ENCODE measurements at regions not wholly inside any gene's neighbourhood (a gene's known extent, or its start where the extent isn't known, plus 50 kb on each side); places are given as distances from the start of the nearest gene placed in this dataset.

DNA sequence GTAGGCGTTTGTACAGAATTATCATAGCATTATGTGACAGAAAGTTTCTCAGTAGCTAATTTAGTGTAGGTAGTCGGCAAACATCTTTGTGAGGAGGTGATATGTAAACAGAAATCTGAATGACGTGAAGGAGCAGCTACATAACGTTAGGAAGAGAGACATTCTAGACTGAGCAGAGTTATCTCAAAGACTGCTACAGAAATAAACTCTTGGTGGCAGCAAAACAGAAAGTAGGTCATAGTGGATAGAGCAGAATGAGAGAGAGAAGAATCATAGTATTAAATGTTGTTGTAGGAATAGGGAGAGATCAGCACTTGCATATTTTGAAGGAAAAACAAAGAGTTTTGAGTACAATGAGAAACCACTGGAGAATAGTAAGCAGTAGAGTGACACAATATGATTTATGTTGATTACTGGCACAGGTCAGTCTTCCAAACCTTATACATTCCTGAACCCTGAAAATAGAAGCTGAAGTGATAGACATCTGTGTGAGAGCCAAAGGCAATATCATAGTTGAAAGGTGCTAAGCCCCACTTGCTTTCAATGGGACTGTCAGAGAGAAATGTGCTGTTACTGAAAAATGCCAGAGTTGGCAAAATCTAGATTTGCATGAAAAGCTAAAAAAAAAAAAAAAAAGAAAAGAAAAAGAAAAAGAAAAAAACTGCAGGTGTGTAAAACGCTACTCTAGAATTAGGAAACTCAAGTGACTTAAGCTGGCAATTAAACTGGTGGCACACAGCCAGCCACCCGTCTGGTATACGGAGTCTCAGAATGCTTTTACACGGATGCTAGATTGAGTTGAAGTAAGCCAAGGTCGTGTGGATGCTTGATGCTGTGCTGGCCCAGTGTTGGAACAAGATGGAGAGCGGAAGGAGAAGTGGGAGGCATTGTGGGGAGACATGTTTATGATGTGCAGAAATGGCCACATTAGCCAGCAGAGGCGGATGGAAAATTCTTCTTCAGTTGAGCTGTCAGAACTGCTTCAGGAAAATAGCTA is 750.2 kb upstream of the HS3ST1 start:
- DNase-seq (ENCODE audit: low spot score) = no peak
- TF ChIP-seq, protein P1, sequence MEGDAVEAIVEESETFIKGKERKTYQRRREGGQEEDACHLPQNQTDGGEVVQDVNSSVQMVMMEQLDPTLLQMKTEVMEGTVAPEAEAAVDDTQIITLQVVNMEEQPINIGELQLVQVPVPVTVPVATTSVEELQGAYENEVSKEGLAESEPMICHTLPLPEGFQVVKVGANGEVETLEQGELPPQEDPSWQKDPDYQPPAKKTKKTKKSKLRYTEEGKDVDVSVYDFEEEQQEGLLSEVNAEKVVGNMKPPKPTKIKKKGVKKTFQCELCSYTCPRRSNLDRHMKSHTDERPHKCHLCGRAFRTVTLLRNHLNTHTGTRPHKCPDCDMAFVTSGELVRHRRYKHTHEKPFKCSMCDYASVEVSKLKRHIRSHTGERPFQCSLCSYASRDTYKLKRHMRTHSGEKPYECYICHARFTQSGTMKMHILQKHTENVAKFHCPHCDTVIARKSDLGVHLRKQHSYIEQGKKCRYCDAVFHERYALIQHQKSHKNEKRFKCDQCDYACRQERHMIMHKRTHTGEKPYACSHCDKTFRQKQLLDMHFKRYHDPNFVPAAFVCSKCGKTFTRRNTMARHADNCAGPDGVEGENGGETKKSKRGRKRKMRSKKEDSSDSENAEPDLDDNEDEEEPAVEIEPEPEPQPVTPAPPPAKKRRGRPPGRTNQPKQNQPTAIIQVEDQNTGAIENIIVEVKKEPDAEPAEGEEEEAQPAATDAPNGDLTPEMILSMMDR (IDR thresholded peaks at IDR 0.05) = no peak
- no peak overlapping the region for H3K27ac ChIP-seq

DNA sequence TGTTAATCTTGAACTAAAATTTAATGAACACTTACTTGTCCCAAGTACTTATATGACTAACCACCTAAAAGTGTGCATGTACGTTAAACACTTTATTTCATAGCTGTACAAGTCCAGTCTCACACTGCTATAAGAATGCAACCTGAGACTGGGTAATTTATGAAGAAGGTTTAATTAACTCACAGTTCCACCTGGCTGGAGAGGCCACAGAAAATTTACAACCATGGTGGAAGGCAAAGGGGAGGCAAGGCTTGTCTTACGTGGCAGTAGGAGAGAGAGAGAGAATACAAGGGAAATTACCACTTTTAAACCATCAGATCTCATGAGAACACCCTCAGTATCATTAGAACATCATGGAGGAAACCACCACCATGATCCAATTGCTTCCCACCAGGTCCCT is 748.7 kb upstream of the HS3ST1 start:
- Histone ChIP-seq H3K27me3 (replicated peaks; ENCODE audit: insufficient read depth) (no peaks in the 10 kb centered on the region), H3K9me3 (no peaks in the 10 kb centered on the region), H3K4me3 (no peak overlapping the region), H3K36me3 (no peaks in the 10 kb centered on the region), H3K27ac (no peak overlapping the region), H3K4me1 (ENCODE audit: control insufficient read depth in 1 of 2, low read depth in 2 of 2) (peaks cover 0 to 8% of the 10 kb centered on the region in 2 donors)
- DNase-seq (ENCODE audit: low spot score) (no peak), ATAC-seq (ENCODE audit: insufficient number of reproducible peaks, low FRiP score, low read depth) (no peak)
- TF ChIP-seq, protein P1 (IDR thresholded peaks at IDR 0.05) = no peak

More for the DNA sequence above, 750.2 kb upstream of the HS3ST1 start:
- Histone ChIP-seq H3K36me3 (no peaks in the 10 kb centered on the region), H3K9me3 (no peaks in the 10 kb centered on the region), H3K4me1 (ENCODE audit: control insufficient read depth in 1 of 2, low read depth in 2 of 2) (peaks cover 0 to 8% of the 10 kb centered on the region in 2 donors), H3K4me3 (no peak overlapping the region), H3K27me3 (replicated peaks; ENCODE audit: insufficient read depth) (no peaks in the 10 kb centered on the region)
- ATAC-seq (ENCODE audit: insufficient number of reproducible peaks, low FRiP score, low read depth) = no peak

DNA sequence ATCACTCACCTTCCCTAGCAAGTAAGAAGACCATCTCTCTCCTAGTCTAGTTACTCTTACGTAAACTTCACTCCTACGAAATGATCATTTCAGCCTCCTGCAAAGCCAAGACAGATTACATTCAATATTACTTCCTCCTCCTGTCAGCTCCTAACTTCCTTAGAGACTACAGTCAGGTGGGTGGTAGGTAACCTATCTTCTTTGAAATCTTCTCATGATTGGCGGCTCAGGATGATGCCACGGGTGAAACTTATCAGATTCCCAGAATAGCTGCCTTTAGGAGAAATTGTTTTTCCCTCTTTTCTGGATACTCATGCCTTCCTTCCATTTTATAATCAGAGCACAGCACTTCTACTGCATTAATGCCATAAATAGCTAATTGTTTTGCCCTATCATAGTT is 744.8 kb upstream of the HS3ST1 start:
- no peaks in the 10 kb centered on the region for H3K36me3 ChIP-seq
- no peak overlapping the region for H3K27ac ChIP-seq
- ATAC-seq (ENCODE audit: insufficient number of reproducible peaks, low FRiP score, low read depth) (no peak), DNase-seq (ENCODE audit: low spot score) (no peak)
- TF ChIP-seq, protein P1 (IDR thresholded peaks at IDR 0.05) = no peak
- no peaks in the 10 kb centered on the region for H3K27me3 ChIP-seq (replicated peaks; ENCODE audit: insufficient read depth)
- no peaks in the 10 kb centered on the region for H3K9me3 ChIP-seq
- H3K4me3 ChIP-seq = no peak overlapping the region
- H3K4me1 ChIP-seq (ENCODE audit: control insufficient read depth in 1 of 2, low read depth in 2 of 2) = peaks cover 0 to 3% of the 10 kb centered on the region in 2 donors

DNA sequence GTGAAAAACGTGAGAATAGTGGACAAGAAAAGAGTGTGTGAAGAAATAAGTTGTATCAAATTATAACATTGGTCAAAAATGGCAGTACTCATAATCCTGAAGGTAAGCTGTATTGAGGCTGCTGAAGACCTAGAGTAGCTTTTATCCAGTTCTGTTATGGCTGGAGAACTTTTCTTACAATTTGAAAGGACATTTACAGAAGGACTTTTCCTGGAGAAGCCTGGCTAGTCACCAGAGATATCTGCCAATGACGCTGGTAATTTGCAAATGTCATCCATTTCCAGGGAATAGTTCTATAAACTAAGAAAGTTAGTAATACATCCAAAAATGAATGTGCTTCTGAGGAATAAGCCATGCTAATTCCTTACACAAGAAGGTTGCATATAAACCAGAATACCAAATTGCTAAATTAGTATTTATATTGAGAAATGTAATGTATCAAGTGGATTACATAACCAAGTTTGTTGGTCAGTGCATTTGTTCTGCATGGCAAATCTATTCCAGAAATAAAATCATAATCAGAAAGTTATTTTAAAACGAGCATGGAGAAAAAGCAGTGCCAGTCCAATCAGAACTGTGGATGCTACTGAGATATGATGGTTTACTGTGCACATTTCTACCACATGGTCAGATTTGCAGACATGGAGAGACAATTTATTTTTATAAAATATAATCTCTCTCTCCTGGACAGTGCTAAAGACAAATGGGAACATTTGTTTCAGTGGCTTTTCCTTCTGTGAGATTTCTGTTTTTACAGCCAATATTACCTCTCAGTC is 743.7 kb upstream of the HS3ST1 start:
- no peak for ATAC-seq (ENCODE audit: insufficient number of reproducible peaks, low FRiP score, low read depth)
- Histone ChIP-seq H3K27ac (no peak overlapping the region), H3K4me1 (ENCODE audit: control insufficient read depth in 1 of 2, low read depth in 2 of 2) (no peaks in the 10 kb centered on the region), H3K9me3 (no peaks in the 10 kb centered on the region), H3K36me3 (no peaks in the 10 kb centered on the region), H3K4me3 (no peak overlapping the region), H3K27me3 (replicated peaks; ENCODE audit: insufficient read depth) (no peaks in the 10 kb centered on the region)
- DNase-seq (ENCODE audit: low spot score) = no peak
- TF ChIP-seq, protein P1 (IDR thresholded peaks at IDR 0.05) = no peak

DNA sequence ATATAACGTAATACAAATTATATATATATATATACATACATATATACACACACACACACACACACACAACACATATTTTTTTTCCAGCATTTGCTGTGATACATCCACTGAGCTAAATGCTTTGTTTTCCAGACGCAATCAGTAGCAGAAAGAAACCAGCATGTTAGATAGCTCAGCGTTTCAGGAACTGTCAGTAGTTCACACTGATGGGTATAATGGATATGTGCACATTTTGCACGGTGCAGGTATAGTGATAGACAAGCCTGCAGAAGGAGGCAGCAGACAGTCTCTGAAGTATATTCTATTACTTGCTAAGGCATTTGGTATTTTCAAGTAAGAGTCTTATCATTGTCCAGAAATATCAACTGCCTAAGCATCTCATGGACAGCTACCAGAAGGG is 741.6 kb upstream of the HS3ST1 start:
- no peaks in the 10 kb centered on the region for H3K4me1 ChIP-seq (ENCODE audit: control insufficient read depth in 1 of 2, low read depth in 2 of 2)
- no peak overlapping the region for H3K27ac ChIP-seq
- DNase-seq (ENCODE audit: low spot score) (no peak), ATAC-seq (ENCODE audit: insufficient number of reproducible peaks, low FRiP score, low read depth) (no peak)
- H3K9me3 ChIP-seq = no peaks in the 10 kb centered on the region
- H3K36me3 ChIP-seq = no peaks in the 10 kb centered on the region
- no peaks in the 10 kb centered on the region for H3K27me3 ChIP-seq (replicated peaks; ENCODE audit: insufficient read depth)
- TF ChIP-seq, protein P1 (IDR thresholded peaks at IDR 0.05) = no peak
- no peak overlapping the region for H3K4me3 ChIP-seq
